ENCODE measurements at regions not wholly inside any gene's neighbourhood (a gene's known extent, or its start where the extent isn't known, plus 50 kb on each side); places are given as distances from the start of the nearest gene placed in this dataset.

DNA sequence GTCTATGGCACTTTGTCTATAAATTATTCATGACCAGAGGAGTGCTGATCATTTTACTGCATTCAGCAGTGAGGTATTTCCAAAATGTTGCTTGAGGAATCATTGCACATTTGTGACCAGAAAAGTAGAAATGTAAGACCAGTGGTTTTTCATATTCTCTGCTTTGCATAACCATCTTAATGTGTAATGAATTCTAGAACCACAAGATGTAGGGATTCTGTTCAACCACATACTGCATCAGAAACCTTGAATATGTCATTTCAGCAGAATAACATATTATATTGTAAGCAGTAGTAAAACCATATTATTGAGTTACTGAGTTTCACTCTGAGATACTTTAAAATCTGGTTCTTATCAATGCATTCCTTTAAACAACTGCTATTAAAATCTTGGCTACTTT lies 1243.4 kb downstream of the MAT2B start:
- DNase-seq = no peak

DNA sequence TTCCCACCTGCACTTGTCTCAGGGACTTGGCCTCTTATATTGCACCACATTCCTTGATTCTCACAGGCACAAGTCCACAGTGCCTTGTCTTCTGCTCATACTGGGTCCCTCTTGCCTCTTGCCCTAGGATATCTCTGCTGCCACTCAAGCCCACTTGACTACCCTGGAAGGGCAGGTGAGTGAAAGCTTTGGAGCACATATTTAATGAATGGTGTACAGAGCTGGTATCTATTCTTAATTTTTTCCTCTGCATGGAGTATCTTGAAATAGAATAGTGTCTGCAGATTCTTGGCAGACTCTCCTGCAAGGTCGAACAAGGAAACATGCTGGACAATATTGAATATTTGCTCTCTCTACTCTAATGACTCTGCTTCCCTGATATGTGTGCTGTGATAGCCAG lies 1248.0 kb downstream of the MAT2B start:
- no peak for DNase-seq

DNA sequence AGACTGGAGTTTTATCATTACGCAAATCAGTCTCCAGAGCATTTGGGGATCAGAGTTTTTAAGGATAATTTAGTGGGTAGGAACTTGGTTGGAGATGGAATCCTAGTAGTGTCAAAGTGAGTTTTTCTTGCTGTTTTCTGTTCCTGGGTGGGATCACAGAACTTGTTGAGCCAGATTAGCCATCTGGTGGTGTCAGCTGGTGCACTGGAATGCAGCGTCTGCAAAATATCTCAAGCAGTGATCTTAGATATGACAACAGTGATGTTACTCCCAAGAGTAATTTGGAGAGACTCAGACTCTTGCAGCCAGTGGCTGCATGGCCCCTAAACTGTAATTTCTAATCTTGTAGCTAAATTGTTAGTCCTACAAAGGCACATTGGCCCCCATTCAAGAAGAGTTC lies 1257.8 kb downstream of the MAT2B start:
- no peak for DNase-seq

DNA sequence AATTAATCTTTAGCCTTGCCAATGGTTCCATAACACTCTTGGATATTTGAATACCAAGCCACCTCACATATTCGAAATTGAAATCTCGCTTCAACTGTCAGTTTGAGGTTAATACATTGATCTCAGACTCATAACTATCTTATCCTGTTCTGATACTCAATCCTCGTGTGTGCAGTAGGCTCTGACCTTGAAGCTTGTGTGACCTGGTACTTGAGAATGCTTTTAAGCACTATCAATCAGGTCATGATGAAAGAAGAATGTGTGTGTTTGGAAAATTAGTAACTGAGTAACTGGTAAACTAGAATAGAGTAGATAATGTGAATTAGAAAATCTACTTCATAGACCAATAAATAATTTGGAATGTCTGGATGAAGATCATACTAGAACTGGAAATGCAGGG lies 1266.7 kb downstream of the MAT2B start:
- no peak for DNase-seq

DNA sequence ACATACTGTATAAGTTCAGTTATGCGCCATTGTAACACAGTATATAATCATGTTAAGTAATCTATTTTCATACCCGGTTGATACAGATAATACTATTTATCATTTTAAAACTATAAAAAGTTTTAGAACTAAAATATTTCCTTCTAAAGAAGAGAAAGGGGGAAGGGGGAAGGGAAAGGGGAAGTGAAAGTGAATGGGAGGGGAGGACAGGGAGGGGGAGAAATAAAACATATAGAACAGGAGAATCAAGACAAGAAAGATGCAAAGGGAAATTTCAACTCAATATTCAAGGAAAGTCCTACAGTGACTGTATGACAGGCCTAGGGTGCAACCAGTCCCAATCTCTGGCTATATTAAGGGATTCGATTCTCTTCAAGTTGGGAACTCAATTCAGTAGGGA lies 1278.8 kb downstream of the MAT2B start:
- no peak for DNase-seq

DNA sequence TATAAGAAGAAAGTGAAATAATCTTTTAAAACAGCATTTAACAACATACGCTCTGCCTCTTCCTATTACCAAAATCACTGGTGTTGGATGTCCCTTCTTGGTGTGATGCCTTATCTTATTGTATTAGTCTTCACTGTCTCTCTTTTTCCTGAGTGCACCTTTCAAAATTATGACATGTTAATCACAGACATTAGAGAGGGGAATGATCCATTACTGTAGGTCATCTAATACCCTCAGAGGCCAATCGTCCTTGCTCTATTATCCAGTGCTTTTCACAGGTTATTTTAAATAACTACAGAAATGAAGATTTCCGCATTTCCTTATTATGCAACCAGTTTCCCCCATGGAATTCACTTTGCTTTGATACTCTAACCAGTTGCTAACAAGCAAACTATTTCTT lies 1292.7 kb downstream of the MAT2B start:
- DNase-seq = no peak

DNA sequence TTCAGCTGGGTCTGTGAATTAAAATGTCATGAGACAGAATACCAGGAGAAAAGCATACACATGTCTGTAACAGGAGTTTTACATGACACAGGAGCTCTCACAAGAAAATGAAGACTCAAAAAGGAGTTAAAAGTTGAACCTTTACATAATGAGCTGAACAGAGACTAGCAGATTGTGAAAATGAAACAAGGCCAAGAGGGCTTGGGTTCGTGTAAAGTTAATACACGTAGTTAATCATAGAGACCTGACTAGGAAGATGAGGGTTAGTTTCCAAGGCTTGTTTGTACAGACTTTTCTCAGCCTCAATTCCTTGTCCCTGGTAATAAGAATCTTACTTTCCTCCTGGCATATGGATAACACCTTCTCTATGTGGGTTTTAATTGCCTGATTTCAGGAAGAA lies 1294.0 kb downstream of the MAT2B start:
- no peak for DNase-seq

DNA sequence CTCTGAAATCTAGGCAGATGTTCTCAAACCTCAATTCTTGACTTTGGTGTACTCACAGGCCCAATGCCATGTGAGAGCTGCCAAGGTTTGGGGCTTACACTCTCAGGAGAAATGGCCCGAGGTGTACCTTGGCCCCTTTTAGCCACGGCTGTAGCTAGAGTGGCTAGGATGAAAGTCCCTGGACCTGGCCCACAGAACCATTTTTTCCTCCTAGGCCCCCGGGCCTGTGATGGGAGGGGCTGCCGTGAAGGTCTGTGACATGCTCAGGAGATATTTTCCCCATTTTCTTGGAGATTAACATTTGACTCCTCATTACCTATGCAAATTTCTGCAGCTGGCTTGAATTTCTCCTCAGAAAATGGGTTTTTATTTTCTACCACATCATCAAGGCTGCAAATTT lies 1296.5 kb downstream of the MAT2B start:
- no peak for DNase-seq

DNA sequence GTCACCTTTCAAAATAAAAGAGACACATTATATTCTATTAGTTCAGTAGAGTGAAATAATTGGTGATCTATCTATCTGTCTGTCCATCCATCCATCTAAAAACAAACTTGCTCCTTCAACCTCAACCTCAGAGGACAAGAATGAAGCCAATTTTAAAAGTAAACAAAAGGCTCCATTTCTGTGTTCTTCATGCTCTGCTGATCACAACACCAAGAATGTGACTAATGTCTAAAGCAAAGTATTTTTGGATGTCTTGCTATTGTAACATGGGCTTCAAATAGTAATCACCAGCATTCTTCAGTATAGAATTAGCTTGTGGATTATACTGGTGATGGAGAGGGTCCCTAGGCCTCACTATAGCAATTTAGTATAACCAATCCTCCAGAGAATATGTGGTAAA lies 1304.4 kb downstream of the MAT2B start:
- no peak for DNase-seq

DNA sequence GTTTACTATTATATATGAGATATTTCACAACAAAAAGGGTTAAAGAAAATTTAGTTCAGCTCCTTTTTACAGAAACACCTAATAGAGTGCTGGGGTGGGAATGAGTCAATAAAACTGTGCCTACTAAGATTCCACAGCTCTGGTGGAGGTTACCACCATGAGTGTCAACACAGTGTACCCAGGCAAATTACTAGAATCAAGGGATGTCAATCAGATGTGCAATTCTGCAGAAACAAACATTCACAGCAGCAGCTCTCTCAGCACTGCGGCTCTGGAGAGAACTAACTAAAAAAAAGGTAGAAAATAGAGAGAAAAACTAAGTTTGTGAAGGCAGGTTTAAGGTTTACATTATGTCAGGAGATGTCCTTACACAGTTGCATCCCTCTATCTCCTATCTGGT lies 1313.0 kb downstream of the MAT2B start:
- no peak for DNase-seq

DNA sequence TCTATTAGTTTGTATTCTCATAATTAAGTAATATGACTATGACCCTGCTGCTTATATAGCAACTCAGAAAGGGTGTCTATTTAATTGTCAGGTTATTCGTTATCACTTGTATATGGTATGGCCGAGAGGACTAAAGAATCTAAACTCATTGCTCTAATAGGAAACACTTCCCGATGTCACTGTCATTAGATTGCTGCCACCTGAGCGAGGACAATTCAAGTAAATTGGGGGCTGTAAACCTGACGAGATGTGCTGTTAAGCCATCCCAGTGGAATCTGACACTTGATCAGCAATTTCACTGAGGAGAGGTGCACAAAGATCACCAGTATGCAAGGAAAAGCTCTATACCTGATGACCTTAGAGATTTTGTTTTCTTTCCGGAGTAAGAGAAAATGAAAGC lies 1319.3 kb downstream of the MAT2B start:
- no peak for DNase-seq

DNA sequence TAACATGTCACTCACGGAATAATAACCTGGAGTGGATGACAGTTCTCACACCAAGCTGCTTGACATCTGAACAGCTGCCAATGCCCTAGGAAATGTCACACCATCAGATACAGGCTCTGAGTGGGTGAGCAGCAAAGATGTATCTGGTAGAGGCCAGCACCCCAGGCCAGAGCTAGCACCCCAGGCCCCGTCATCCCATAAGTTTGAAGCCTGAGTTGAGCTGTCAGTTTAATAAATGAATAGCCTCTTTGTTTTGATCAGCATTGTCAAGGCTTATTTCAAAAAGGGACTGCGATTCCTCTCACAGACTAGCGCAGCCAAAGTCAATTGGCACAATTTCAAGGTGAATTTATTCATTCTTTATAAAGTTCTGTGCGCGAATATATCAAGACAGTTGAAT lies 1327.1 kb downstream of the MAT2B start:
- DNase-seq = no peak

DNA sequence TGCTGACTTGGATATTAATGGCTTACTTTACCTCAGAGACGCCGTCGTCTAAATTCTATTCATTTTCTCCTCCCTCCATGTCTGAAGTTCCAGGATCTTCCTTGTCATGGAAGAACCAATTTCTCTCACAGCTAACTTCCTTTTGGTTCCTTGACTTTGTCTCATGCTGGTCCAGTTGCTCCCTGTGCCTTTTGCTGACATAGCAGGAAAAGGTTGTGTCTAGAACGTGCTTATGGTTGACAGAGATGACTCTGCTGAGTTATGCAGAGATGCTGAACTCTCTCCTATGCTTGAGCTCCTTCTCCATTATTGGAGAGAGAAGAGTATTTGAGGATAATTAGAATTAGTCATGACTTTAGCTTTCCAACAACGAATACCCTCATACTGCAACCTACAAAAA lies 1338.9 kb downstream of the MAT2B start:
- no peak for DNase-seq

DNA sequence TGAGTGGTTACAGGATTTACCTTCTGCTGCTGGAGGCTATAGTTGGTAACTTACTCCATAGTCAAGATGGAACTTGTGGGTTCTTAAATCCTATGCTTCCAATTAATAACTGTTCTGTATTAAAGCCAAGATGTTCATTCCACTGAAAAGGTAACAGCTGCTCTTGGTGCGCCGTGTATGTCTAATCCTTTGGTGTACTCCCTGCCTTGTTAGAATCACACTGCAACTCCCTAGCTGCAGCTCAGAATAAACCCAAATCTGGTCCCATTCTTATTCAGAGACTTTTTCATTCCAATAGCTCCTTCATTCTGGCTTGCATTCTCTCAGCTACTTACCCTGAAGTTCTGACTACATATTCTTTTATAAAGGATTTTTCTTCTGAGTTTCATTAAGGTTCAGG lies 1355.5 kb downstream of the MAT2B start:
- DNase-seq = no peak

DNA sequence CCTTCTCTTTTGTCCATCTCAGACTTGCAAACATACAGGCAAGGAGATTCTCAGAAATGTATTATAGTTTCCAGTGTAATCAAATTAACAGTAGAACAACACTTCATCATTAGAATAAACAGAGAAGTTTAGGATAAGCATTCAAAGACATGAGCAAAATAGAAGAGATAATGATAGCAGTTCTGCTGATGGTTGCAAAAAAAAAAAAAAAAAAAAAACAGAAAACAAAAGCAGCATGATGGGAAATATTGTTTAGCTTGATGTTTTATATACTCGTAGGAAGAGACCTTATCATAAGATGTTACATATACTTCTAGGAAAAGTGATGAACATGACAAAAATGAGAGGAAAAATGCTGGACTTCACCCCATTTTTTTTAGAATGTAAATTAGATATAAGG lies 1356.2 kb downstream of the MAT2B start:
- no peak for DNase-seq

DNA sequence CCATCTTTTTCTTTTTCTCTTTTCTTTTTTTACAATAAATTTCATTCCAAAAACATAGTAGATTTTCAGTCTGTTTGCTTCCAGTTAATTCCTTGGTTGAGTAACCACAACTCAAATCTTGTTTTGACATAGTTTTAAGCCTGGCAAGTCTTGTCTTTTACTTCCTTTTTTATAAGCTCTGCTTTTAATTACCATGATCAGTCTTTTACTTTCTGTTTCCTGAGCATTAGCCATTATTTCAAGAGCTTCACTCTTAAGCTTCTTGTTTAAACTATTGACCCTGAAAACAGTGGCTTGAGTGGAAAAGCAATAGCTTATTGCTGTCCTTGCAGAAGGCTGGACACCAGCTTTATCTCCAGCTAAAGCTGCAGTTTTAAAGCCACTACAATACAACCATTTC lies 1363.3 kb downstream of the MAT2B start:
- no peak for DNase-seq

DNA sequence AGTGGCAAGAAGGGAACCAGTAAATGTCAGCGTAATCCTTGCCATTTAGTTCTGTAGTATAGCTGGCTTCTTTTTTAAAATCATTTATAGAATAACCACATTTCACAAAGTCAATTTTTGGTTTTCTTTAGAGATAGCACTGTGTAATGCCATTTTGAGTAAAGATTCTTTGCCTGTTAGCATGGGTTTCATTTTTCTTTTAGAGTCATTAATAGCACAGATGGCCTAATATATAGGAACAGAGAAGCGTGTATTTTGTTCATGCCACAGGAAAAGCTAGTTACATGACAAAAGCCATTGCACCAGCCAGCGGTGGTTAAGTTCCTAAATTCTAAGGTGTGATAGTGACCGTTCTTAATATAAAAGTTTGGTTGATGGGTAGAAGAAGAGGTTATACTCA lies 1363.9 kb downstream of the MAT2B start:
- no peak for DNase-seq

DNA sequence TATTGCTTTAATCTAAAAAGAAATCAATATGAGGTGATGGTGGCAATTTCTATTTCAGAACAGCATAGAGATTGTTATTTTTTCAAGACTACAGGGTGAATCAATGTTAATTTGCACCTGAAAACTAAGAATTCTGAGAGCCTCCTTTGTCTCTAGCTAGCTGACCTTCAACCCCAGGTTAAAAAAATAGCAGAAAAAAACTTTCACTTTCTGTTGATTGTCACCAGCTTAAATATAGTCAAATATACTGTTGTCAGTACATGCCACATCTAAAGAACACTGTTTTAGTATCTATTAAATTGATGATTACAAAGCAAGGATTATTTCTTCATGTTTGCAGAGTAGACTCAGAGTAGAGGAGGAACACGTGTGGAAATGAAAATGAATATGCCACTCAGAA lies 1371.4 kb downstream of the MAT2B start:
- DNase-seq = no peak

DNA sequence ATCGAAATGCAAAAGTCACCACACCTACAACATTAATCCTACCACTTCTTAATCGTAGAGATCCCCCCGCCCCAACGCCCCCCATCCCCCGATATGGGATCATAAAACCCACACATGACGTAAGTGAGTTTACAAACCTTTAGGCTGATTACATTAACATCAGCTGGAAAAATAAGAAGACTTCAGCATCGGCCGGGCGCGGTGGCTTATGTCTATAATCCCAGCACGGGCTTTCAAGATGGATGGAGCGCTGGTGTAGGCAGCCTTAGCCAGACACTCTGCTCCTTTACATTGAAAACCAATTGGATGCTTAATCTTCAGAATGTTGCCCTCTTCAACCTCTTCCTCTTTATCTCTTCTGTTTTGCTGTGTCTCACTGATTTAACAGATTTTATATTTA lies 1376.0 kb downstream of the MAT2B start:
- DNase-seq = no peak

DNA sequence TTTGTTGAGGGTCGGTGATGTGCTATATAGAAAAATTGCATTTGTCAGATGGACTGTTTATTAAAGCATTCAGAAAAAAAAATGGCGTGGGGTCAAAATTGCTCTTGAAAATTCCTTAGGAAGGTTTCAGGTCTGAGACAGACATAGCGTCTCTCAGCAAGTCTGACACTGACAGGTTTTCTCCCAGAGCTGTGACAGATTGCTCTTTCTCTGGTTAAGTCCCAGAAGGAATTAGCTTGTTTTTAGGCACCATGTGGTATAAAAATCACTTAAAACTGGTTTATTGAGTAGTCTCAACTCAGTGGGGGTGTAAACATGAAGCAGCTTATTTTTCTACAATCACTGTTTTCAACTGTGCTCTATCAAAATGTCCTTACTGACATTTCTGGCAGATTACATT lies 1379.8 kb downstream of the MAT2B start:
- no peak for DNase-seq

DNA sequence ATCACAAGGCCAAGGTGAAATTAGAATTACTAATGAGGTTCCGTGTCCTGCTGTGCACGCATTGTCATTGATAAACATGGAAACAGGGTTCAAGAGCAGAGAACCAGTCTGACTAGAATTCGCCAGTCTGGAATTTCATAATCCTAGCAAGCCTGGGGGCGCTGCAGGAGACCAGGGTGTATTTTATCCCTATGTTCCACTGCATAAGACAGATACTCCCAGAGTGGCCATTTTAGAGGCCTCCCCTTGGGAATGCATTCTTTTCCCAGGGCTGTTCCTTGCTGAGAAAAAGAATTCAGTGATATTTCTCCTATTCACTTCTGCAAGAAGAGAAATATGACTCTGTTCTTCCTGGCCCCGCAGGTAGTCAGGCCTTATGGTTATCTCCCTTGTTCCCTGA lies 1387.7 kb downstream of the MAT2B start:
- no peak for DNase-seq

DNA sequence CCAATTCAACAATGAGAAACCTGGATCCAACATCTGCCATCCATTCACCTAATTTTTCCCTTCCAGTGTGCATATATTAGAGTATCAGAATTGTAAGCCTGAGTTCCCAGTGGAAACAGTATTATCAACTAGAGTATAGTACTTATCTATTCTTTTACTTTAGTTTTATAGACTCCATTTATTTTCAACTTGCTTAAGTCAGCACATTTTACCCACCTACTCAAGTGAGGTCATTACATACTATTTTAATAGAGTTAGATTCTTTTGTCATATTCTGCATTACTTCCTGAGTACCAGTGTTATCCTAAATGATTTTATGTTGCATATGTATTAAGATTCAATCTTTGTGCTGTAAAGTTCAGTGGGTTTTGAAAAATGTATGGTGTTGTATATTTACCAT lies 1393.3 kb downstream of the MAT2B start:
- no peak for DNase-seq

DNA sequence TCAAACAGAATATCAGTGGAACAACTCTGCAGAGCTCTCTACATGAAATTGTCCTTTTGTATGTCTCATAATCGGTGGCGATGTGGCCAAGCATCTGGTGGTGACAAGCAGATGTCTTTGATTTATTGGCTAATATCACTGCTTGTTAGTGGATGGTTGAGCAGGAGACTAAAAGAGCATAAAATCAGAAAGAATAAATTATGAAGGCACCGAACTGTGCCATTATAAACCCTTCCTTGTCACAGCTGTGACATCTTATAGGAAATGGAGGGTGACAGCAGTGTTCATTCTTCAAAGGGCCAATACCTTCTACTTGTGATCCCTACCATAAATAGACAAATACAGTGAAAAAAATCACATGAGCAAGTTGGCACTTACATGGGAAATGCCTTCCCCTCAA lies 1404.3 kb downstream of the MAT2B start:
- no peak for DNase-seq

DNA sequence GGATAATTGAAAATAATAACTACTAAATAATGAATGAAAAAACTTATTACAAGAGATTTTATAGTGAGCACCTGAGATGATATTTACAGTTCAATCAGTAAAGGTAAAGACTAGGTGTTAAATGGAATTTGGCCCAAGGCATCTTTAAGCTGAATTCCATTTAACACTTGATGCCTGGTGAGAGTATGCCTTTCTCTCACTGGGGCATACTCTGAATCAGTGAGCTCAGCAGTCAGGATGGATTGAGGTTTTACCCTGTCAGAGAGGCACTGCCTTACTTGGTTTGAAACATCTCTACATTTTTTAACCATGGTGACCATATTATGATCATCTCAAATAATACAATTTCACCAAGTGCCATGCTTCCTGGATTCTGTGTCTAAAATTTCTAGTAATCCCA lies 1416.3 kb downstream of the MAT2B start:
- DNase-seq = no peak

DNA sequence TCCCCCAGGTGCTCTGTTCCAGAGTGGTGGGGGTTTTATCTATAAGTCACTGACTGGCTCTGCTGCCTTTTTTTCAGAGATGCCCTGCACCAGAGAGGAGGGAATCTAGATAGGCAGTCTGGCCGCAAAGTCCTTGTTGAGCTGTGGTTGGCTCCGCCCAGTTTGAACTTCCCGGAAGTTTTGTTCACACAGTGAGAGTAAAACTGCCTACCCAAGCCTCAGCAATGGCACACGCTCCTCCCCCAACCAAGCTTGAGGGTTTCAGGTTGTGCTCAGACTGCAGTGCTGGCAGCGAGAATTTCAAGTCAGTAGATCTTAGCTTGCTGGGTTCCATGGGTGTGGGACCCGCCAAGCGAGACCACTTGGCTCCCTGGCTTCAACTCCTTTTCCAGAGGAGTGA lies 1428.6 kb downstream of the MAT2B start:
- no peak for DNase-seq

DNA sequence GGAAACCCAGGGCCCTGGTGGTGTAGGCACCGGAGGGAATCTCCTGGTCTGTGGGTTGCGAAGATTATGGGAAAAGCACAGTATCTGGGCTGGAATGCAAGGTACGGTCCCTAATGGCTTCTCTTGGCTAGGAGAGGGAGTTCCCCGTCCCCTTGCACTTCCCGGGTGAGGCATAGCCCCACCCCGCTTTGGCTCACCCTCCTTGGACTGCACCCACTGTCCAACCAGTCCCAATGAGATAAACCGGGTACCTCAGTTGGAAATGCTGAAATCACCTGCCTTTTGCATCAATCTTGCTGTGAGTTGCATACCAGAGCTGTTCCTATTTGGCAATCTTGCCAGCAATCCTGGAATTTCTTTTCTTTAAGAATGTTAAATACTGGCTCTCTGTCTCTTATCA lies 1429.1 kb downstream of the MAT2B start:
- DNase-seq = no peak

DNA sequence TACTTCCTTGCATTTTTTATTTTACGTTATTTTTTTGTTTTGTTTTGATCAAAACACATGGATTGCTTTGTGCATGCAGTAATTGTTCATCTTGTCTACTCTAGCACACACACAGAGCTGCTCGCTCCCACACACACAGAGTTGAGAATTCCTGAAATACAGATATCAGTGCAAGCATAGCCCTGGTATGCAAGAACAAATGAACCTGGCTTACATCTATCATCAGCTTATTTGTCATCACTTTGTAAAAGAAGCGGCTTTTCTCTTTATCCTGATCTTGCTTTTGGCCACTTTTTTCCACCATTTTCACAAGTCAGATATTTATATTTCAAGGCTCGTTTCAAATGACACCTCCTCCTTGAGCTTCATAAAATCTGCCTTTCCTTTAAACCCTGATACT lies 1435.7 kb downstream of the MAT2B start:
- DNase-seq = no peak

Measured in bone marrow (tissue), 2 donors.